ENCODE measurements at regions not wholly inside any gene's neighbourhood (a gene's known extent, or its start where the extent isn't known, plus 50 kb on each side); places are given as distances from the start of the nearest gene placed in this dataset.

DNA sequence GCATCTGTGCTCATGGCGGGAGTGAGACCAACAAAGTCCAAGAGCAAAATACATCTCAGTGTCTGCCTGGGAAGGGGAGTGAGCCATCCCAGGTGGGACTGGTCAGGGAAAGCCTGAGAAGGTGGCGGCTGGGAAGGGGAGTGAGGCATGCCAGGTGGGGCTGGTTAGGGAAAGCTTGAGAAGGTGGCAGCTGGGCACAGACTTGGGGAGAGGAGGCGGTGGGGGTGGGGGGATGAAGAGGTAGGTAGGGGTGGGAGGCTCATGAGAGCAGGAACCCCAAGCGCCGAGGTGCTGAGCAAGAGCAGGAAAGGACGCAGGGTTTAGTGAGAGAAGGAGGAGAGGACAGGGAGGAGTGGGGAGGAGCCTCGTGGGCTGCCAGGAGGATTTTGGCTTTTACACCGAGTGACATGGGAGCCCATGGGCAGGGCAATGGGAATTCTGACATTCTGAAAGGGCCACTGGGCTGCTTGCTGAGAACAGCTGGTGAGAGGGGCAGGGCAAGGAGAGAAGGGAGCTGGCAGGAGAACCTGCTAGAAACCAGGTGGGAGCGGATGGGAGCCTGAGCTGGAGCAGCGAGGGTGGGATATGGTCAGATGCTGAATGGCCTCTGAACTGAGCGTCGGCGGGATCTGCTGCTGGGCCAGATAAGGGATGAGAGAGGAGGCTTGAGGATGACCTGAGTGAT lies 256.1 kb upstream of the RPL38 start:
- no peak for TF ChIP-seq CTCF (IDR thresholded peaks at IDR 0.05)
- TF ChIP-seq POLR2A (IDR thresholded peaks at IDR 0.05): no peak

Measured in uterus (tissue), 2 donors.